Glomerular visceral epithelial cell (primary cell): ENCODE measurements at regions not wholly inside any gene's neighbourhood (a gene's known extent, or its start where the extent isn't known, plus 50 kb on each side); places are given as distances from the start of the nearest gene placed in this dataset.
"Not testable (repeated sequence)": the region's sequence is repeated elsewhere in the genome, so short reads cannot be mapped to it uniquely, and the experiment has no call there.

Source experiments
- DNase-seq: peaks from one replicate; pipeline ENCODE4 v3.0.0-alpha.2; 2016; ENCODE audit errors: extremely low spot score

DNA sequence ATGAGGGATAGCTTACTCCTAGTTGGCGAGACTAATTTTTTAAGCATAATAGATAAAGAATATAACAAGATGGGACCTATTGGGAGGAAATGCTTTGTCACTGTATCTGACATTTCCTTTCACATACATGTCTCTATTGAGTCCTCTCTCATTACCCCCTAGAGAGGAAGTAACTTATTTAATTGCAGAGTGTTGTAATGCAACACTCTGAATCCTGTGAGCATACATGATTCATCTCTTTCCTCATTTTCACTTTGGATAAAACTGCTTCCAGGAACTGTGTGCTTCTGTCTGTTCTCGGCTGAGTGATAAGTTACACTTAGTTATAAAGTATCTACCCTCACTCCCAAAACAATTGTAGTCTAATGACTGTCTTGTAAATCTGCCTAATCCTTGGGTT is 266.1 kb upstream of the ANXA10 start:
- peak; percentile 1 for DNase-seq

- DNase-seq: no peak
These were observed 260.5 kb upstream of the ANXA10 start for GRCh38 chr4:167831855-167832254.

DNA sequence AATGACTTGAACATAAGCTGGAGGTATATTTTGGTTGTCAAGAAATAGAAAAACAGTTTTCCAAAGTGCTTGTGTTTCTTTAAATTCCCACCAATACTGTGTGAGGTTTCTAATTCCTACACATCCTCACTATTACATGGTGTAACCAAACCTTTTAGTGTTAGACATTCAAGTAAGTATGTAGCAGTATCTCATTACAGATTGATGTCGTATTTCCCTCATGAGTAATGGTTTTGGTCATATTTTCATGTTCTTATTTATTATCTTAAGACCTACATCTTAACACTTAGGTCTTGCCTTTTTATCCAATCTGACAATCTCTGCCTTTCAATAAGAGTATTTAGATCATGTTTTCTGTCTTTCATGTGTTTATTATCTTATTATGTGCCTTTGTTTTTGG is 253.7 kb upstream of the ANXA10 start:
- DNase-seq: no peak

GRCh38 chr4:167842487-167842886 is 249.8 kb upstream of the ANXA10 start:
- no peak for DNase-seq

DNA sequence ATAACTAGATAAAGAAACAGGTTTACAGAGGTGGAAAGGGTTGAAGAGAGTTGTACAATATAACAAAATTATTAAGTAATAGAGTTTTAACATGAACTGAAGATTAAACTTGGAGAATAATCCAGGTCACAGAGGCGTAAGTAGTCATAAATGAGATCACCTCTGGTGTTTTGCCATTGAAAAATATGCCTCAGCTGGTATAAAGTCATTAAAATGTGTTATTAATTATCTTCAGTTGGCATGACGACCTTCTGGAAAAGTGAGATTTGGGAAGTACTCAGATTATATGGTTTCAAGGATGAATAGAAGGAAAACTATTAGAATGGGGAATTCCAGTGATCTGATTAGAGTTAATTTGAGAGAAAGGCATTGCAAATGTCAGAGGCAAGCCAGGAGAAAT is 237.5 kb upstream of the ANXA10 start:
- DNase-seq: no peak

GRCh38 chr4:167858127-167858526 is 234.2 kb upstream of the ANXA10 start:
- DNase-seq: not testable (repeated sequence)

GRCh38 chr4:167867191-167867590 is 225.1 kb upstream of the ANXA10 start:
- DNase-seq: no peak

GRCh38 chr4:167868163-167868562 is 224.2 kb upstream of the ANXA10 start:
- peak; percentile 2 for DNase-seq

DNA sequence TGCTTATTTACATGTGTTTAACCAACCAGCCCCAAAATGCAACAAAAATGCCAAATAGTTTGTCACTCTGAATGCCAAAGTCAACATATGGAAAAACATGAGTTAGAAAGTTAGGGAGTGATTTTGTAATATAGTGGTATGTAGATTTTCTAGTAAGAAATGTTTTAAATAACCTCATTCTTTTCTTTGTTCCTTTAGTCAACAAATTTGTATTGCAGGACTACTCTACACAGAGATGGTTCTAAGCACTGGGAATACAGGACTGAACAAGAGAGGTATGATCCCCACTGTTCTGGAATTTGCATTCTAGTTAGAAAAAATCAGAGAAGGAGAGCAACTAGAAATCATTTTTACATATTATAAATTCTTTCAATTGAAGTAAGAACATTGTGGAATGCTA is 218.8 kb upstream of the ANXA10 start:
- no peak for DNase-seq

- not testable (repeated sequence) for DNase-seq
These were observed 216.2 kb upstream of the ANXA10 start for GRCh38 chr4:167876091-167876490.

GRCh38 chr4:167877826-167878225 is 214.5 kb upstream of the ANXA10 start:
- not testable (repeated sequence) for DNase-seq

DNA sequence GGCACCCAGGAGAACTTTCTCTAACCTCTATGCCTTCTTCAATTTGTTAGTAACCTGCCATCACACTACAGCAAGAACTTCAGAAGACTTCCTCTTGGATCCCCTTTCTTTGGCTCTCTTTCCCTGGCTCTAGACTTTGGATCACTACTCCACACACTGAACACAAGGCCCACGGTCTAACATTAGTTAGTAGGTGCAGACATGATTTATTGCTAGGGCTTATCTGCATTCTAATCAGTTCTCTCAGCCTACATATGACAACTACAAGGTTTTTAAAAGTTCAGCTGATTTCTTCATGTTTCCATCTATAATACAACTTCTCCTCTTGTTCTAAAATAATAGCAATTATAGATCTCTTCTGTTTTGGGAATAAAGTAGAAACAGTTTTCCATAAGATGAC is 209.1 kb upstream of the ANXA10 start:
- no peak for DNase-seq

DNA sequence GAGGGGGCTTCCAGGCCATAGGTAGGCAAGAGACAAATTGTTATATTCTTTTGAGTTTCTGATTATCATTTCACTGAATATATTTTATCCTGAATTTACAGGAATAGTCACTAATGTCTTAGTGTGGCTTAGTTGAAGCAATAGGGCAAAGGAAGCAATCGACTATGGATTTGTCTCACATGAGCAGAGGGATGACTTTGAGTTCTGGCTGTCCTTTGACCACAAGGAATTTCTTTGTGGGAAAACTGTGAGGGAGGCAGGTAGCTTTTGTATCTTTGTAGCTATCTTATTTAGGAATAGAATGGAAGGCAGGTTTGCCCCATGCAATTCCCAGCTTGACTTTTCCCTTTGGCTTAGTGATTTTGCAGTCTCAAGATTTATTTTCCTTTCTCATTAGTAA is 207.3 kb upstream of the ANXA10 start:
- peak; percentile 53 for DNase-seq

- no peak for DNase-seq
These were observed 206.5 kb upstream of the ANXA10 start for GRCh38 chr4:167885872-167886271.

- no peak for DNase-seq
These were observed 204.6 kb upstream of the ANXA10 start for GRCh38 chr4:167887726-167888125.

DNA sequence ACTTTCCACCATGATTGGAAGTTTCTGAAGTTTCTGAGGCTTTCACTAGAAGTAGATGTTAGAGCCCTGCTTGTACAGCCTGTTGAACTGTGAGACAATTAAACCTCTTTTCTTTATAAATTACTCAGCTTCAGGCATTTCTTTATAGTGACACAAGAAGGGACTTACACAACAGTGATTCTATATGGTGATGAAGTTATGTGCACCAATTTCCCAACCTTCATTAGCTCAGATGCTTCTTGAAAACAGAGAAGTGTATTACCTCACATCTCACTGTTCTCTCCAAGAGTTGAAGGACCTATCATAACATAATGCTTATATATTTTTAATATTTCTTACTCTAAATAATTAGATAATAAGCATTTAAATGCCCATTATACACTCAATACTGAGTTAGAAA is 202.1 kb upstream of the ANXA10 start:
- no peak for DNase-seq

GRCh38 chr4:167893531-167893930 is 198.8 kb upstream of the ANXA10 start:
- DNase-seq: no peak

GRCh38 chr4:167896260-167896659 is 196.1 kb upstream of the ANXA10 start:
- peak; percentile 6 for DNase-seq

- DNase-seq: peak; percentile 9
These were observed 195.2 kb upstream of the ANXA10 start for GRCh38 chr4:167897116-167897515.

GRCh38 chr4:167903291-167903721 is 189.0 kb upstream of the ANXA10 start:
- DNase-seq: peak; percentile 14

DNA sequence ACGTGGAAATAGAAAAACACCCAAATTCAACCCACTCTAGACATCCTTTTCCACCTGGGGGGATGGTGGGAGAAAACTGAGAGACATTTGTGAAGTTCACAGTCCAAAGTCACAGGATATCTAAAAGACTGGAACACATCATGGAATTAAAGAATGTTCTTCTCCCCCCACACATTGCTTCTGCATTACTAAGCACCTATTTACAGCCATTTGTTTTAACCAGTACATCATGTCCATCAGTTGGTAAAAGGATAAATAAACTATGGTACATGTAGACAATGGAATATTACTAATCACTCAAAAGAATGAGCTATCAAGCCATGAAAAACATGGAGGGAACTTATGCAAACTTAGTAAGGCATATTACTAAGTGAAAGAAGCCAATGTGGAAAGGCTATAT is 185.5 kb upstream of the ANXA10 start:
- DNase-seq: no peak

GRCh38 chr4:167908816-167909215 is 183.5 kb upstream of the ANXA10 start:
- DNase-seq: no peak

GRCh38 chr4:167912535-167912934 is 179.8 kb upstream of the ANXA10 start:
- not testable (repeated sequence) for DNase-seq

GRCh38 chr4:167918077-167918476 is 174.3 kb upstream of the ANXA10 start:
- DNase-seq: no peak

DNA sequence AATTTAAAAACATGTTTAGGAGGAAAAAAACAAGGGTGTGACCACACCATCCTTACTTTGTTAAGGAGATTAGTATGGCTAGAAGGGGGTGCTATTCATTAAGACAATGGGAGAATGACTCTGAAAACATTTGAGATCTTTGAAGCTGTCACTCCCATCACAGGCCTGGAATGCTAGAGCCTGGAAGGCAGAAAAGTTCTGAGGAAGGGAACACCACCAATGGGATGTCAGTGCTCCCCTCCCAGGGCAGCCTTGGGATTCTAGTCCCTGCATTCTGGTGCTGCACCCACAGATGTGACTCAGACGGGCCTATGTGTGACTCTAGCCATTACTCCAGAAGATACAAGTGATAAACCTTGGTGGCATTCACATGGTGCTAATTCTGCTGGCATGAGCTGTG is 162.2 kb upstream of the ANXA10 start:
- DNase-seq: no peak
